ENCODE measurements at regions not wholly inside any gene's neighbourhood (a gene's known extent, or its start where the extent isn't known, plus 50 kb on each side); places are given as distances from the start of the nearest gene placed in this dataset.

GRCh38 chr3:95327478-95327877, 1264.6 kb downstream of the NSUN3 start:
- no peak for TF ChIP-seq CTCF (conservative IDR thresholded peaks at IDR 0.05 in 1 of 2, IDR thresholded peaks at IDR 0.05 in 1 of 2; ENCODE audit: extremely low read depth in 1 of 2, insufficient read depth in 1 of 2, low read depth in 1 of 2, low read length in 2 of 2)
- no peak for TF ChIP-seq EZH2 (IDR thresholded peaks at IDR 0.05; ENCODE audit: borderline replicate concordance, low read length)

Measured in mammary epithelial cell (primary cell).